ENCODE measurements at regions not wholly inside any gene's neighbourhood (a gene's known extent, or its start where the extent isn't known, plus 50 kb on each side); places are given as distances from the start of the nearest gene placed in this dataset.
"Not testable (repeated sequence)": the region's sequence is repeated elsewhere in the genome, so short reads cannot be mapped to it uniquely, and the experiment has no call there.

- H3K9me3 Mint-ChIP-seq; POLR2A ChIA-PET; H3K27me3 Mint-ChIP-seq; intact Hi-C loops (cut with micrococcal nuclease); H3K27ac Mint-ChIP-seq; H3K4me3 Mint-ChIP-seq; H3K4me1 Mint-ChIP-seq (ENCODE audit: low read depth); CTCF ChIA-PET; H3K36me3 Mint-ChIP-seq; DNase-seq: not testable (repeated sequence)
Observed at GRCh38 chr9:39632071-39632470, 276.6 kb downstream of the SPATA31A1 start.

DNA sequence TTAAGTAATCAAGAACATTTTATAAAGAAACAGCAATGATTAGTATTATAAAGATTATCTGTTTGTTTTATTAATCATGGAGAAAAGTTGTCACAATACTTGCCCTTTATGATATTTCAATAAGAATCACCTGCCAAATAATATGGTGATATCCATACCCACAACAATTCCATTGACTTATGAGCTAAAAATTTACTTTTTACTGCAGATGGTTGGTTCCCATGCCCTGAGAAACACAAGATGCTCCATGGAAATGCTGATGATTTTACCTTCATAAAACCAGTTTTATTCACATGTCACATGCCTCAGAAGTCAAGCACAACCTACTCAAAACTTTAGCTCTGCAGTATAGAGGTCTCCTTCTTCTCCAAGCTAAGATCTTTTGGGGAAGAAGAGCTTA, 293.6 kb downstream of the SPATA31A1 start:
- H3K4me1 Mint-ChIP-seq (ENCODE audit: low read depth); CTCF ChIA-PET; H3K36me3 Mint-ChIP-seq; DNase-seq; POLR2A ChIA-PET; intact Hi-C loops (cut with micrococcal nuclease); H3K4me3 Mint-ChIP-seq; H3K27me3 Mint-ChIP-seq; H3K27ac Mint-ChIP-seq; H3K9me3 Mint-ChIP-seq: not testable (repeated sequence)

- H3K4me1 Mint-ChIP-seq (ENCODE audit: low read depth); H3K27ac Mint-ChIP-seq; intact Hi-C loops (cut with micrococcal nuclease); H3K9me3 Mint-ChIP-seq; POLR2A ChIA-PET; DNase-seq; H3K27me3 Mint-ChIP-seq; CTCF ChIA-PET; H3K36me3 Mint-ChIP-seq; H3K4me3 Mint-ChIP-seq: not testable (repeated sequence)
Observed at GRCh38 chr9:39656960-39657603, 301.6 kb downstream of the SPATA31A1 start.

DNA sequence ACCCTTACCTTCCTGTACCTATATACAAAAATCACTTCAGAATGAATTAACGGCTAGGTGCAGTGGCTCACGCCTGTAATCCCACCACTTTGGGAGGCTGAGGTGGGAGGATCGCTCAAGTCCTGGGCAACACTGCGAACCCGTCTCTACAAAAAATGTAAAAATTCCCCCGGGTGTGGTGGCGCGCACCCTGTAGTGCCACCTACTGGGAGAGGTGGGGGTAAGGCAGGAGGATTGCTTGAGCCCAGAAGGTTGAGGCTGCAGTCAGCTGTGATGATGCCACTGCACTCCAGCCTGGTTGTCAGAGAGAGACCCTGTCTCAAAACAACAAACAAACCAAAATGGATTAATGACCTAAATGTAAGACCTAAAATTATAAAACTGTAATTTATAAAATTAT, 307.6 kb downstream of the SPATA31A1 start:
- H3K27me3 Mint-ChIP-seq; CTCF ChIA-PET; H3K36me3 Mint-ChIP-seq; POLR2A ChIA-PET; H3K4me1 Mint-ChIP-seq (ENCODE audit: low read depth); DNase-seq; intact Hi-C loops (cut with micrococcal nuclease); H3K27ac Mint-ChIP-seq; H3K4me3 Mint-ChIP-seq; H3K9me3 Mint-ChIP-seq: not testable (repeated sequence)

DNA sequence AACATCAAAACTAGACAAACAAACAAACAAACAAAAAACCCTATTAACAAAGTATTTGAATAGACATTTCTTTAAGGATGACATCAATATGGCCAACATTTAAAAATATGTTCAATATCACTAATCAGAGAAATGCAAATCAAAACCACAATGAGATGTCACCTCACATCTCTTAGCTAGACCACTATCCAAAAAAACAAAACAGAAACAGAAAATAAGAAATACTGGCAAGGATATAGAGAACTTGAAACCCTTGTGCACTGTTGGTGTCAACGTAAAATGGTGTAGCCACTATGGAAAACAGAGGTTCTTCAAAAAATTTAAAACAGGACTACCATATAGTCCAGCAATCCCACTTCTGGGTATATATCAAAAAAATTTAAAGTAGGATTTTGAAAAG, 308.2 kb downstream of the SPATA31A1 start:
- H3K36me3 Mint-ChIP-seq; POLR2A ChIA-PET; H3K4me3 Mint-ChIP-seq; H3K9me3 Mint-ChIP-seq; CTCF ChIA-PET; intact Hi-C loops (cut with micrococcal nuclease); H3K27ac Mint-ChIP-seq; H3K27me3 Mint-ChIP-seq; H3K4me1 Mint-ChIP-seq (ENCODE audit: low read depth); DNase-seq: not testable (repeated sequence)

GRCh38 chr9:39665020-39665419, 309.6 kb downstream of the SPATA31A1 start:
- H3K4me3 Mint-ChIP-seq; H3K4me1 Mint-ChIP-seq (ENCODE audit: low read depth); CTCF ChIA-PET; H3K27me3 Mint-ChIP-seq; H3K9me3 Mint-ChIP-seq; DNase-seq; intact Hi-C loops (cut with micrococcal nuclease); H3K27ac Mint-ChIP-seq; H3K36me3 Mint-ChIP-seq; POLR2A ChIA-PET: not testable (repeated sequence)

DNA sequence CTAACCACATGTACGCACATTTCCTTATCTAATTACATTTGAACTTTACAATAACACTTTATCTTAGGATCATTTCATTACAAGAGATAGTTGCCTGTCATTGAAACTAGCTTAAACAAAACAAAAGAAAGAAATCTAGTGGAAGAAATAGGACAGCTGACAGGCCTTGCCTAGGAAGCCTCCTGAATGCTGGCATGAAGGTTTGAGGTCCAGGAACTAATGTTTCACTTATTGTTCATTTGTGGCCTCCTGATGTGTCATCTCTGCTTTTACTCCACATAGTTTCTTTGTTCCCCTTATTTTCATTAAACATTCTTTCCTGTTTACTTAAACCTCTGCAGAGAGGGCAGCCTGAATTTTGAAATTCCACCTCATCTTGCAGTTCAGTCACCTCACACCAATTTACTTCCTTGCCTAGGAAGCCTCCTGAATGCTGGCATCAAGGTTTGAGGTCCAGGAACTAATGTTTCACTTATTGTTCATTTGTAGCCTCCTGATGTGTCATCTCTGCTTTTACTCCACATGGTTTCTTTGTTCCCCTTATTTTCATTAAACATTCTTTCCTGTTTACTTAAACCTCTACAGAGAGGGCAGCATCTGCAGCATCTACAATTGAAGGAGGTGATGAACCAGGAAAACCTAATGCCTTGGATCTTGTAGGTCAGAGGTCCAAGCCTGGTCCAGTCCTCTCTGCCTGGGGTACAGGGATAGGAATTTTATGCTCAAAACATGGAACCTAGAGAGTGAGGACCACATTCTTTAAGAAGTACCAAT, 319.2 kb downstream of the SPATA31A1 start:
- CTCF ChIA-PET; H3K4me1 Mint-ChIP-seq (ENCODE audit: low read depth); POLR2A ChIA-PET; H3K36me3 Mint-ChIP-seq; H3K27ac Mint-ChIP-seq; H3K4me3 Mint-ChIP-seq; H3K9me3 Mint-ChIP-seq; intact Hi-C loops (cut with micrococcal nuclease); H3K27me3 Mint-ChIP-seq; DNase-seq: not testable (repeated sequence)

GRCh38 chr9:39675211-39675553, 319.7 kb downstream of the SPATA31A1 start:
- H3K27me3 Mint-ChIP-seq; H3K36me3 Mint-ChIP-seq; H3K4me3 Mint-ChIP-seq; POLR2A ChIA-PET; H3K4me1 Mint-ChIP-seq (ENCODE audit: low read depth); intact Hi-C loops (cut with micrococcal nuclease); DNase-seq; H3K27ac Mint-ChIP-seq; CTCF ChIA-PET; H3K9me3 Mint-ChIP-seq: not testable (repeated sequence)

DNA sequence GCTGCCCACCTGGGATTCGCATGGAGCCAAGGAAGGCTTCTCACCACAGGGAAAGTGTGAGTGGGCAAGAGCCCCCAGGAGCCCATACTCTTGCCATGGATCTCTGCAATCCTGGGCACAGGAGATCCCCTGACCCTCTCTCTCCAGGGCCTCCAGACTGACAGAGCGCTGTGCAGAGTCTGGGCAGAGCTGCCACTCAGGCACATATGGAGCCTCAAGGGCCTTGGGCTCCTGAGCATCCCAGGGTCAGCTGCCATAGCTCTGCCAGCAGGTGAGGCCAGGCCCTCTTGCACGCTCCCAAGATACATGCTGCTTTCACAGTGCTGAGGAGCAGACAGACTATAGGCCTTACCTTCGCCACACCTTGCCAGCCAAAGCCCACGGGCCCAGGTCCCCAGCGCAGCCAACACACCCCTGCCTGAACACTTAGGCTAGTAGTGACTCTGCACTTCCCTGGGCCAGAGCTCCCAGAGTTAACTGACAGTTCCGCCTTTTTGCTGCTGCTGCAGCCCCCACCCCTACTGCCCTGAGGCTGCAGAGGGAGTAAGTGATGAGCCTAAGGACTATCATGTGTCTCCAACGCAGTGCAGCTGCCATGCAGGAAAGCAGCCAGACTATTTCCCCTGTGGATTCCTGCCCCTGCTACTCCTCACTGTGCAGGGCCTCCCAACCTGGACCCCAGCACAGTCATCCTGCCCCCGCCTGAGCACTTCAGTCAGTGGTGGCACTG, 323.2 kb downstream of the SPATA31A1 start:
- H3K27me3 Mint-ChIP-seq; H3K4me3 Mint-ChIP-seq; POLR2A ChIA-PET; H3K27ac Mint-ChIP-seq; intact Hi-C loops (cut with micrococcal nuclease); H3K36me3 Mint-ChIP-seq; H3K9me3 Mint-ChIP-seq; H3K4me1 Mint-ChIP-seq (ENCODE audit: low read depth); DNase-seq; CTCF ChIA-PET: not testable (repeated sequence)

- H3K4me3 Mint-ChIP-seq; H3K36me3 Mint-ChIP-seq; H3K27ac Mint-ChIP-seq; intact Hi-C loops (cut with micrococcal nuclease); DNase-seq; H3K27me3 Mint-ChIP-seq; H3K9me3 Mint-ChIP-seq; H3K4me1 Mint-ChIP-seq (ENCODE audit: low read depth); CTCF ChIA-PET; POLR2A ChIA-PET: not testable (repeated sequence)
Observed at GRCh38 chr9:39680694-39681401, 325.4 kb downstream of the SPATA31A1 start.

GRCh38 chr9:39728862-39729261, 373.4 kb downstream of the SPATA31A1 start:
- POLR2A ChIA-PET; H3K9me3 Mint-ChIP-seq; H3K4me1 Mint-ChIP-seq (ENCODE audit: low read depth); H3K27ac Mint-ChIP-seq; CTCF ChIA-PET; H3K36me3 Mint-ChIP-seq; H3K27me3 Mint-ChIP-seq; H3K4me3 Mint-ChIP-seq; intact Hi-C loops (cut with micrococcal nuclease); DNase-seq: not testable (repeated sequence)

DNA sequence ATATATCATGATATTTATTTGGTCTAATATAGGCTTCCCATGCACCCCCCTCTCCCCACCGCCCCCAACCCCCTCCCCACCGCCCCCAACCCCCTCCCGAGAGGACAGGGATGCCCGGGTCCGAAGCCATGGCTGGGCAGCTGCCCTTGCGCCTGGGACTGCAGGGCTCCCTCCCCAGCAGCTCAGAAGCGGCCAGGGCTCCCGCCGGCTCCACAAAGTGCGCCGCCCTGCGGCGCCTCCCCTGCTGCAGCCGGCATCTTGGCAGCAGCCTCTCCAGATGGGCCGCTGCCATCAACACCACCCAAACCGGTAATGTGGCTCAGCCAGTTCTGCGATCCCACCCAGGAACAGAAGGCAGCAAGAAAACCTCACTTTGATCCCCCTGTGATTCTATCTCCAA, 389.4 kb downstream of the SPATA31A1 start:
- H3K27me3 Mint-ChIP-seq; H3K27ac Mint-ChIP-seq; H3K36me3 Mint-ChIP-seq; H3K4me1 Mint-ChIP-seq (ENCODE audit: low read depth); POLR2A ChIA-PET; CTCF ChIA-PET; H3K4me3 Mint-ChIP-seq; H3K9me3 Mint-ChIP-seq; DNase-seq; intact Hi-C loops (cut with micrococcal nuclease): not testable (repeated sequence)
